ENCODE measurements at regions not wholly inside any gene's neighbourhood (a gene's known extent, or its start where the extent isn't known, plus 50 kb on each side); places are given as distances from the start of the nearest gene placed in this dataset.

DNA sequence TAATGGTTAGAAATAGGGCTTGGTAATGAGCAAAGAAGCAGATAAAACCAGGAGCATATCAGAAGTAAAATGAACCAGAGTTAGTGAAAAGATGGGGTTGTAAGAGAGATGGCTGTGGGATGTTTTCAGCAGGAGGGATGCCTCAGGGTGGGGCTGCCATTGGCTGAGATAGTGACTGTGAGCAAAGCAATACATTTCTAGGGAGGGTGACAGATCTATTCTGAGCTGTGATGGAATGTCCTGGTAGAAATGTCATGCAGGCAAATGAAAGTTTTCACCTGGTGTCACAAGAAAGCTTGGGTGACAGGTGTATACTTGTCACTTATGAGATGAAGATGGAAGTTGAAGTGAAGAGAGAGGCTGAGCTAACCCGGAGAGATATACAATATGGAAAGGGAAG is 435.9 kb downstream of the TNS3 start:
- TF ChIP-seq, protein P1, sequence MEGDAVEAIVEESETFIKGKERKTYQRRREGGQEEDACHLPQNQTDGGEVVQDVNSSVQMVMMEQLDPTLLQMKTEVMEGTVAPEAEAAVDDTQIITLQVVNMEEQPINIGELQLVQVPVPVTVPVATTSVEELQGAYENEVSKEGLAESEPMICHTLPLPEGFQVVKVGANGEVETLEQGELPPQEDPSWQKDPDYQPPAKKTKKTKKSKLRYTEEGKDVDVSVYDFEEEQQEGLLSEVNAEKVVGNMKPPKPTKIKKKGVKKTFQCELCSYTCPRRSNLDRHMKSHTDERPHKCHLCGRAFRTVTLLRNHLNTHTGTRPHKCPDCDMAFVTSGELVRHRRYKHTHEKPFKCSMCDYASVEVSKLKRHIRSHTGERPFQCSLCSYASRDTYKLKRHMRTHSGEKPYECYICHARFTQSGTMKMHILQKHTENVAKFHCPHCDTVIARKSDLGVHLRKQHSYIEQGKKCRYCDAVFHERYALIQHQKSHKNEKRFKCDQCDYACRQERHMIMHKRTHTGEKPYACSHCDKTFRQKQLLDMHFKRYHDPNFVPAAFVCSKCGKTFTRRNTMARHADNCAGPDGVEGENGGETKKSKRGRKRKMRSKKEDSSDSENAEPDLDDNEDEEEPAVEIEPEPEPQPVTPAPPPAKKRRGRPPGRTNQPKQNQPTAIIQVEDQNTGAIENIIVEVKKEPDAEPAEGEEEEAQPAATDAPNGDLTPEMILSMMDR (IDR thresholded peaks at IDR 0.05) = no peak
- no peak for TF ChIP-seq POLR2A (IDR thresholded peaks at IDR 0.05)

Data from adrenal gland (tissue), 5 donors.